Calu3 (cell line): ENCODE measurements at regions not wholly inside any gene's neighbourhood (a gene's known extent, or its start where the extent isn't known, plus 50 kb on each side); places are given as distances from the start of the nearest gene placed in this dataset.

Experiments used
- BruUV-seq: library from RNA; stranded (reverse); fragments of 400-500 nt; replicated peaks from 2 replicates; lab custom pipeline; 2021; lab: Mats Ljungman, UMichigan
- CTCF ChIA-PET: fragments of 300-600 bp; sonication (Branson Sonifier 250); formaldehyde crosslinking; loops from one replicate; lab custom pipeline; 2022; ENCODE audit warnings: antibody characterized with exemption; lab: Charles Lee
- DNase-seq: peaks from one replicate; pipeline ENCODE4 v3.0.0; 2022
- H3K27ac Mint-ChIP-seq: one replicate; pipeline ENCODE4 v1.8.0; 2022; ENCODE audit warnings: mixed read lengths; ENCODE audit not compliant: unreplicated experiment
- H3K27me3 Mint-ChIP-seq: one replicate; pipeline ENCODE4 v1.8.0; 2022; ENCODE audit warnings: mixed read lengths; ENCODE audit not compliant: unreplicated experiment
- H3K36me3 Mint-ChIP-seq: one replicate; pipeline ENCODE4 v1.8.0; 2022; ENCODE audit warnings: mild to moderate bottlenecking, moderate library complexity, mixed read lengths; ENCODE audit not compliant: insufficient read depth, unreplicated experiment
- H3K4me1 Mint-ChIP-seq: one replicate; pipeline ENCODE4 v1.8.0; 2022; ENCODE audit warnings: mild to moderate bottlenecking, low read depth, mixed read lengths; ENCODE audit not compliant: unreplicated experiment
- H3K4me3 Mint-ChIP-seq: one replicate; pipeline ENCODE4 v1.8.0; 2022; ENCODE audit warnings: mild to moderate bottlenecking, low read depth, moderate library complexity, mixed read lengths; ENCODE audit not compliant: unreplicated experiment
- H3K9me3 Mint-ChIP-seq: one replicate; pipeline ENCODE4 v1.8.0; 2022; ENCODE audit warnings: low read depth, mixed read lengths; ENCODE audit not compliant: unreplicated experiment
- CTCF ChIP-seq: fragments of 200-600 bp; IDR thresholded peaks from one replicate; pipeline ENCODE4 v1.8.0; 2022; ENCODE audit warnings: antibody characterized with exemption; ENCODE audit not compliant: unreplicated experiment
- intact Hi-C: fragments of 100-400 bp; cut with micrococcal nuclease; formaldehyde crosslinking; loops from one replicate; pipeline ENCODE4 v1.10.0; 2022; ENCODE audit not compliant: unreplicated experiment

GRCh38 chrX:137483554-137483953, 82.4 kb upstream of the ZIC3 start:
- Mint-ChIP-seq H3K27ac (no peak overlapping the region), H3K4me1 (no peaks in the 10 kb centered on the region), H3K36me3 (no peaks in the 10 kb centered on the region), H3K27me3 (no peaks in the 10 kb centered on the region), H3K4me3 (no peak overlapping the region), H3K9me3 (peaks cover 9% of the 10 kb centered on the region)
- intact Hi-C loops = no loop called here
- TF ChIP-seq CTCF = no peak
- CTCF ChIA-PET = no interaction called here
- DNase-seq = no peak
- no TSS peak for BruUV-seq

GRCh38 chrX:137482136-137482535, 83.8 kb upstream of the ZIC3 start:
- Mint-ChIP-seq H3K36me3 (no peaks in the 10 kb centered on the region), H3K9me3 (peaks cover 9% of the 10 kb centered on the region), H3K27ac (no peak overlapping the region), H3K4me1 (no peaks in the 10 kb centered on the region), H3K27me3 (no peaks in the 10 kb centered on the region), H3K4me3 (no peak overlapping the region)
- no peak for TF ChIP-seq CTCF
- intact Hi-C loops = no loop called here
- DNase-seq = no peak
- BruUV-seq = no TSS peak
- CTCF ChIA-PET = no interaction called here

- no peak for DNase-seq
- Mint-ChIP-seq H3K27ac (no peak overlapping the region), H3K9me3 (peaks cover 3% of the 10 kb centered on the region), H3K4me3 (no peak overlapping the region), H3K36me3 (no peaks in the 10 kb centered on the region), H3K4me1 (no peaks in the 10 kb centered on the region), H3K27me3 (no peaks in the 10 kb centered on the region)
- CTCF ChIA-PET = no interaction called here
- no peak for TF ChIP-seq CTCF
- intact Hi-C loops = no loop called here
- BruUV-seq = no TSS peak
These were observed 86.5 kb upstream of the ZIC3 start for GRCh38 chrX:137479386-137479785.

- Mint-ChIP-seq H3K9me3 (peaks cover 10% of the 10 kb centered on the region), H3K27me3 (no peaks in the 10 kb centered on the region), H3K27ac (no peak overlapping the region), H3K4me3 (no peak overlapping the region), H3K4me1 (no peaks in the 10 kb centered on the region), H3K36me3 (peaks cover 5% of the 10 kb centered on the region)
- no peak for DNase-seq
- BruUV-seq = no TSS peak
- CTCF ChIA-PET = no interaction called here
- intact Hi-C loops = no loop called here
- no peak for TF ChIP-seq CTCF
These were observed 124.2 kb upstream of the ZIC3 start for GRCh38 chrX:137441711-137442110.
